H1 (cell line): ENCODE measurements at regions not wholly inside any gene's neighbourhood (a gene's known extent, or its start where the extent isn't known, plus 50 kb on each side); places are given as distances from the start of the nearest gene placed in this dataset.

Experiments used
- CTCF ChIA-PET: fragments of 300-600 bp; sonication (Branson Sonifier 250); formaldehyde crosslinking; loops from one replicate; lab custom pipeline; 2021; ENCODE audit not compliant: partially characterized antibody; lab: Charles Lee
- POLR2A ChIA-PET: fragments of 300-600 bp; sonication (Branson Sonifier 250); formaldehyde crosslinking; loops from one replicate; lab custom pipeline; 2021; ENCODE audit warnings: inconsistent platforms; ENCODE audit not compliant: partially characterized antibody; lab: Charles Lee
- DNase-seq, 2 experiments: peaks; one replicate each; pipeline versions ENCODE4 v3.0.0 to v3.0.0-alpha.2; 2010 to 2022; ENCODE audit warnings: low spot score in 2 of 2, low read depth in 1 of 2, mixed read lengths in 1 of 2
- FAIRE-seq: peaks from 2 replicates; lab custom pipeline; 2011; peaks lifted over from hg19 to GRCh38; lab: Jason Lieb, UNC
- H2AFZ ChIP-seq: 2 replicates; pipeline ENCODE4 v1.8.1; 2012; ENCODE audit warnings: low read length, inconsistent platforms
- H2AK5ac ChIP-seq: 2 replicates; pipeline ENCODE4 v1.6.1; 2013; ENCODE audit warnings: low read depth, low read length
- H2BK120ac ChIP-seq: replicated peaks from 2 replicates; pipeline ENCODE3; 2013; ENCODE audit warnings: low read depth, low read length, inconsistent platforms
- H2BK12ac ChIP-seq: 2 replicates; pipeline ENCODE4 v1.6.1; 2013; ENCODE audit warnings: low read depth, low read length
- H2BK15ac ChIP-seq: 2 replicates; pipeline ENCODE4 v1.6.1; 2013; ENCODE audit warnings: low read length
- H2BK20ac ChIP-seq: 2 replicates; pipeline ENCODE4 v1.6.1; 2013; ENCODE audit warnings: low read length
- H2BK5ac ChIP-seq: 2 replicates; pipeline ENCODE4 v1.6.1; 2013; ENCODE audit warnings: low read depth, low read length
- H3K14ac ChIP-seq: 2 replicates; pipeline ENCODE4 v1.6.1; 2013; ENCODE audit warnings: inconsistent platforms; ENCODE audit not compliant: insufficient read length
- H3K18ac ChIP-seq: 2 replicates; pipeline ENCODE4 v1.6.1; 2013; ENCODE audit warnings: low read length; ENCODE audit errors: extremely low read depth
- H3K23ac ChIP-seq: 2 replicates; pipeline ENCODE4 v1.6.1; 2013; ENCODE audit warnings: inconsistent platforms; ENCODE audit not compliant: insufficient read length
- H3K23me2 ChIP-seq: 2 replicates; pipeline ENCODE4 v1.6.1; 2013; ENCODE audit warnings: low read depth, low read length
- H3K27ac ChIP-seq: 2 replicates; pipeline ENCODE4 v1.6.1; 2011; ENCODE audit warnings: low read depth, low read length, inconsistent platforms
- H3K27me3 ChIP-seq, 4 experiments: replicated peaks in 1 of 4; 1 replicate in 1 of 4; 2 replicates in 3 of 4; pipeline versions ENCODE4 v1.6.1 to v1.8.1; 2011 to 2013; ENCODE audit warnings: low read length in 3 of 4, mild to moderate bottlenecking in 3 of 4, inconsistent platforms in 2 of 4, mixed read lengths in 2 of 4, moderate library complexity in 1 of 4; ENCODE audit not compliant: control insufficient read depth in 3 of 4, insufficient read depth in 3 of 4; ENCODE audit errors: extremely low read depth in 1 of 4
- H3K36me3 ChIP-seq, 4 experiments: 2 replicates each; pipeline versions ENCODE4 v1.6.1 to v1.8.1; 2011 to 2013; ENCODE audit warnings: mild to moderate bottlenecking in 4 of 4, low read length in 3 of 4, moderate library complexity in 2 of 4, control low read depth in 1 of 4, inconsistent platforms in 1 of 4; ENCODE audit not compliant: insufficient read depth in 4 of 4, control insufficient read depth in 2 of 4
- H3K4ac ChIP-seq: replicated peaks from 2 replicates; pipeline ENCODE3; 2013; ENCODE audit warnings: low read length, low read depth, mixed read lengths, inconsistent platforms; ENCODE audit not compliant: insufficient read length
- H3K4me1 ChIP-seq, 4 experiments: replicated peaks in 1 of 4; 1 replicate in 1 of 4; 2 replicates in 3 of 4; pipeline versions ENCODE4 v1.6.1 to v1.8.1; 2011 to 2013; ENCODE audit warnings: low read length in 3 of 4, inconsistent platforms in 2 of 4, mixed read lengths in 1 of 4; ENCODE audit not compliant: insufficient read depth in 4 of 4, control insufficient read depth in 3 of 4
- H3K4me2 ChIP-seq, 2 experiments: 2 replicates each; pipeline versions ENCODE4 v1.6.1 to v1.8.1; 2011 to 2013; ENCODE audit warnings: low read depth in 2 of 2, low read length in 2 of 2, control low read depth in 1 of 2, inconsistent platforms in 1 of 2, mild to moderate bottlenecking in 1 of 2; ENCODE audit not compliant: insufficient read depth in 1 of 2
- H3K4me3 ChIP-seq, 4 experiments: fragments of 200-600, 300-600 bp in 1 of 4; sonication (generic), shearing (Covaris generic), sonication (Bioruptor Twin) in 1 of 4; 2 replicates each; pipeline versions ENCODE4 v1.5.1 to v1.8.1; 2011 to 2016; ENCODE audit warnings: low read length in 4 of 4, low read depth in 3 of 4, control low read depth in 2 of 4, inconsistent platforms in 2 of 4, mild to moderate bottlenecking in 2 of 4, mixed read lengths in 1 of 4, moderate library complexity in 1 of 4; ENCODE audit not compliant: insufficient read depth in 2 of 4; ENCODE audit errors: extremely low read depth in 1 of 4
- H3K56ac ChIP-seq: replicated peaks from 2 replicates; pipeline ENCODE3; 2013; ENCODE audit warnings: low read depth, mild to moderate bottlenecking, mixed read lengths, low read length, inconsistent platforms; ENCODE audit not compliant: insufficient read length
- H3K79me1 ChIP-seq: 2 replicates; pipeline ENCODE4 v1.6.1; 2013; ENCODE audit warnings: low read depth, low read length, control low read depth
- H3K79me2 ChIP-seq, 2 experiments: 2 replicates each; pipeline versions ENCODE4 v1.6.1 to v1.8.1; 2012 to 2013; ENCODE audit warnings: low read length in 2 of 2, mild to moderate bottlenecking in 2 of 2, inconsistent platforms in 1 of 2; ENCODE audit not compliant: insufficient read depth in 2 of 2, control insufficient read depth in 1 of 2
- H3K9ac ChIP-seq, 4 experiments: replicated peaks in 1 of 4; 1 replicate in 1 of 4; 2 replicates in 3 of 4; pipeline versions ENCODE4 v1.6.1 to v1.8.1; 2011 to 2013; ENCODE audit warnings: low read depth in 3 of 4, low read length in 3 of 4, control low read depth in 2 of 4, mild to moderate bottlenecking in 2 of 4, moderate library complexity in 2 of 4, inconsistent platforms in 1 of 4; ENCODE audit errors: extremely low read depth in 1 of 4
- H3K9me3 ChIP-seq, 2 experiments: 2 replicates each; pipeline versions ENCODE4 v1.6.1 to v1.8.1; 2012 to 2013; ENCODE audit warnings: mild to moderate bottlenecking in 2 of 2, moderate library complexity in 2 of 2, control low read depth in 1 of 2, inconsistent platforms in 1 of 2, low read depth in 1 of 2, low read length in 1 of 2, mixed read lengths in 1 of 2; ENCODE audit not compliant: insufficient read depth in 2 of 2
- H4K20me1 ChIP-seq, 2 experiments: replicated peaks in 1 of 2; 2 replicates each; pipeline versions ENCODE3 to v1.8.1; 2011 to 2013; ENCODE audit warnings: inconsistent platforms in 2 of 2, low read length in 2 of 2, mild to moderate bottlenecking in 1 of 2; ENCODE audit not compliant: insufficient read depth in 2 of 2, control insufficient read depth in 1 of 2
- H4K5ac ChIP-seq: 2 replicates; pipeline ENCODE4 v1.6.1; 2013; ENCODE audit warnings: low read length, low read depth, mixed read lengths, inconsistent platforms; ENCODE audit not compliant: insufficient read length
- H4K8ac ChIP-seq: 2 replicates; pipeline ENCODE4 v1.8.0; 2013; ENCODE audit warnings: mild to moderate bottlenecking, moderate library complexity, low read length, inconsistent platforms; ENCODE audit not compliant: insufficient read depth; ENCODE audit errors: extremely low read depth
- H4K91ac ChIP-seq: replicated peaks from 2 replicates; pipeline ENCODE3; 2013; ENCODE audit warnings: low read length, mixed read lengths, inconsistent platforms; ENCODE audit not compliant: insufficient read length
- EZH2 ChIP-seq: fragments of 200-600 bp; sonication (generic); IDR thresholded peaks from 2 replicates; pipeline ENCODE4 v1.7.1; 2012; ENCODE audit warnings: low read depth, mild to moderate bottlenecking, moderate library complexity, low read length, inconsistent platforms; ENCODE audit not compliant: severe bottlenecking
- TCF12 ChIP-seq: IDR thresholded peaks from 2 replicates; pipeline ENCODE4 v1.6.1; 2011; ENCODE audit warnings: low read depth, mild to moderate bottlenecking, low read length
- WGBS, 2 experiments: shearing (Covaris generic) in 1 of 2; methylation state at CpG; one replicate each; pipeline versions ENCODE4 v1.1.6 to v1.1.7; 2013 to 2015; ENCODE audit warnings: low lambda C conversion rate in 2 of 2, mixed read lengths in 2 of 2, inconsistent platforms in 1 of 2, low coverage in 1 of 2, missing lambda C conversion rate in 1 of 2; ENCODE audit not compliant: insufficient replicate concordance in 2 of 2, insufficient coverage in 1 of 2, insufficient read length in 1 of 2; ENCODE audit errors: extremely low coverage in 1 of 2, missing lambda C conversion rate in 1 of 2; 5-methylcytosine and 5-hydroxymethylcytosine counted together

- Histone ChIP-seq H3K27ac (no peak overlapping the region), H3K4me2 (no peak overlapping the region), H3K4me3 (no peak overlapping the region), H4K20me1 (no peaks in the 10 kb centered on the region), H3K9ac (no peak overlapping the region), H2BK12ac (no peak overlapping the region), H3K56ac (no peak overlapping the region), H4K8ac (no peak overlapping the region), H4K91ac (no peak overlapping the region), H2BK5ac (no peak overlapping the region), H3K23me2 (no peaks in the 10 kb centered on the region), H3K79me2 (no peaks in the 10 kb centered on the region), H4K5ac (no peak overlapping the region), H2BK20ac (no peak overlapping the region), H3K9me3 (no peaks in the 10 kb centered on the region; a peak in 1 of 4 replicates), H3K18ac (no peak overlapping the region), H2BK15ac (no peak overlapping the region), H3K4me1 (no peaks in the 10 kb centered on the region), H3K14ac (no peak overlapping the region), H3K23ac (no peak overlapping the region), H2AK5ac (no peak overlapping the region), H3K36me3 (no peaks in the 10 kb centered on the region), H3K27me3 (no peaks in the 10 kb centered on the region), H2AFZ (no peak overlapping the region), H3K79me1 (no peaks in the 10 kb centered on the region), H3K4ac (no peak overlapping the region), H2BK120ac (no peak overlapping the region)
- no peak for TF ChIP-seq TCF12
- no peak for TF ChIP-seq EZH2
- FAIRE-seq (no peak), DNase-seq (no peak)
- ChIA-PET CTCF (interaction anchor here (0.6 kb wide), 1 partner anchor 608 kb away, joined by 5 read pairs; no protein-coding TSS in a partner anchor), POLR2A (no interaction called here)
- 85% methylated on average over 1 of the region's 1 CpG; no CpG with 5 or more reads in 1 of the 2 experiments for WGBS, 2 experiments
Measured at GRCh38 chr14:82798276-82798675, 1264.6 kb upstream of the SEL1L start.
